ENCODE measurements at regions not wholly inside any gene's neighbourhood (a gene's known extent, or its start where the extent isn't known, plus 50 kb on each side); places are given as distances from the start of the nearest gene placed in this dataset.

GRCh38 chr6:40973304-40973703, 65.7 kb downstream of the UNC5CL start:
- no peak for DNase-seq

DNA sequence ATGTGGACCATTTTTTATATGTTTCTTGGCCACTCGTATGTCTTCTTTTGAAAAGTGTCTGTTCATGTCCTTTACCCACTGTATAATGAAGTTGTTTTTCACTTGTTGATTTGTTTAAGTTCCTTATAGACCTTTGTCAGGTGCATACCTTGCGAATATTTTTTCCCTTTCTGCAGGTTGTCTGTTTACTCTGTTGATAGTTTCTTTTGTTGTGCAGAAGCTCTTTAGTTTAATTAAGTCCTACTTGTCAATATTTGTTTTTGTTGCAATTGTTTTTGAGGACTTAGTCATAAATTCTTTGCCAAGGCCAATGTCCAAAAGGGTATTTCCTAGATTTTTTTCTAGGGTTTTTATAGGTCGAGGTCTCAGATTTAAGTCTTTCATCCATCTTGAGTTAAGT, 66.2 kb downstream of the UNC5CL start:
- DNase-seq, result no peak

- DNase-seq, result no peak
Measured at GRCh38 chr6:40972190-40972589, 66.8 kb downstream of the UNC5CL start.

DNA sequence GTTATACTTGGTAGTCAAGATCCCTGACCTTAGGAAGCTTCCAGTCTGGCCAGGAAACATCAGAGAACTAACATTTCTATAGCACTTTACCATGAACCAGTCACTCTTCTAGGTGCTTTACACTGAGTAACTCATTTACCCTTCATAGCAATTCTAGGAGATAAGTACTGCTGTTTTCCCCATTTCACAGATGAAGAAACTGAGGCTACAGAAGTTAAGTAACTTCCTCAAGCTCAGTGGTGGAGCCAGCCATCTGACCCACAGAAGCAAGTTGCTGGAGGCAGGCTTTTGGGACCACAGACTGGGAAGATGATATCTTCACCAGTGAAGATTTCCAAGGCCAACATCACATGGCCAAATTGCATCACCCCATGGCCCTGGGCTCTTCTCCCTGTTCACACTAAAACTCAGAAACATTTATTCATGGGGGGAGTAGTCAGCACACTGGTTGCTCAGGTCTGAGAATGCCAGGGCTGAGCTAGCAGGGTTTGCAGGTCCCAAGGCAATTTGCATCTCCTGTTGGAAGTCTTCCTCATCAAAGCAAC, 70.3 kb downstream of the UNC5CL start:
- no peak for DNase-seq

GRCh38 chr6:40966860-40967259, 72.2 kb downstream of the UNC5CL start:
- DNase-seq, result no peak

GRCh38 chr6:40965046-40965445, 74.0 kb downstream of the UNC5CL start:
- no peak for DNase-seq

GRCh38 chr6:40963019-40963418, 76.0 kb downstream of the UNC5CL start:
- DNase-seq, result no peak

GRCh38 chr6:40962241-40962640, 76.8 kb downstream of the UNC5CL start:
- no peak for DNase-seq

GRCh38 chr6:40961831-40962230, 77.2 kb downstream of the UNC5CL start:
- DNase-seq, result no peak

GRCh38 chr6:40960742-40961430, 78.1 kb downstream of the UNC5CL start:
- no peak for DNase-seq

DNA sequence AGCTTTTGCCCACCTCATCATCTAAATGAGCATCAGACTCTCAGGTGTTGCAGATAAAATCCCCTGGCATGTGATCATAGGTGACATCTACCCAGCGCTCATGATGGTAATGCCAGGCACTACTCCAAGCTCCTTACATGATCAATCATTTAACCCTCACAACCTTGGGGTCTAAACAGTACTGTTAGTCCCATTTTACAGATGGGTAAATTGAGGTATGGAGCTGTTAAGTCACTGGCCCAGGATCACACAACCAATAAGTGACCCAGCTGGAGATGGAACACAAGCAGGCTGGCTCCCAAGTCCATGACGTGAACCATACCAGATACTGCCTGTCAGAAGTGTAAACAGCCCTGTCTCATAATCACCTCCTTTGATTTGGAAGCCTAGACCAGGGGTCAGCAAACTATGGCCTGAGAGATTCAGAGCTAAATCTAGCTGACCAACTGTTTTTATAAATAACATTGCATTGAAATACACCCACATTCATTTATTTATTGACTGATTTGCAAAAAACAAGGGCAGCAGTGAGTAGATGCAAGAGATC, 79.2 kb downstream of the UNC5CL start:
- DNase-seq, result no peak

DNA sequence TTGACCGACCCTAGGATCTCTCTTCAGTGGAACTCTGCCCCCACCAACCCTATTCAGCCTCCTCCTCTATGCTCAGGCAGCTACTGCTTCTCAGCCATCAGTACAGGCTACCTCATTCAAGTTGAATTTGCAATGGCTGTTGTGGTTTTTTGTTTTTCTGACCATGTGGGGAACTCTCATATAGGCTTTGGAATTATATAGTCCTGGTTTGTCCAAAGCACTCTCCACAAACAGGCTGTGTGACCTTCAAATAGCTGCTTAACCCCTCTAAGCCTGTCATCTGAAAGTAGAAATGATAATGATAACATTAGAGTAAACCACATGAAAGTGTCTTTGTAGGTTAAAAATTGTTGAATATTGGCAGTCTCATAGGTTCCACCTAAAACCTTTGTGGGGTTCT, 80.3 kb downstream of the UNC5CL start:
- no peak for DNase-seq

DNA sequence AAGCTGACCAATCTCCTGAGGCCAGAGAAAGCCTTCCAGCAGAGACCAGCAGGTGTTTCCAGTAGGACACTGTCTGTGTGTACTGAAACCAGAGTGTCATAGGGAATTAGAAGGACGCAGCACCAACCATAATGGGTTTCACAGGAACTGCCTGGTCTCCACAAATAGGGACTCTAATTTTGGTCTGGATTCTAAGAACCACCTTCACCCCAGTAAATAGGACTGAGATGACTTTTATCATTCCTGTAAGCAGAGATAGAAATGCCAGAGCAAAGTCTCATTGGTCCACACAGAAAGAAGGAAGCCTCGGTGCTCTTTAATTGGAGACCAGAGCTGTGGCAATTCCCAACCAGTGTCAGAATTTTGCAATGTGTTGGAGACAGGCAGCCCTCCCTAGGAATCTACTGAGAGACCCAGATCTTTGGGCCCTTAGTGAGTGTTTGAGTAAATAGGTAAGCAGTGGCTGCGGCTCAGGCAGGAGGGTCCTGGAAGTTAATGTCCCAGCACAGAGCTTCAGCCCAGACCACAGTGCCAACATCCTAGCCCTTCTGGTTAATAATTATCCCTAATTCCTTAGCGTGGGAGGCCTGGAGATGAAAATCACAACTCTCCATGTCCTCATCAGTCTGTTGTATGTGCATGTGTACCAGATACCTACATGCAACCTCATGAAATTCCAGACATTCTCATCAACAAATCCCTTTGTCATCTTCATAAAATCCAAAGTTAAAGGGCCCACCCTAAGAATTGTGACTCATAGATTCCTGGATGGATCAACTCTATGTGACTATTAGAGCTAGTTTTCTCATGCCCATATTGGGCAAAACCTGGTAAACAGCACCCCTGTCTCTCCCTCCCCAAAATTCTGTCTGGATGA, 81.2 kb downstream of the UNC5CL start:
- no peak for DNase-seq

GRCh38 chr6:40956936-40957335, 82.1 kb downstream of the UNC5CL start:
- DNase-seq, result no peak

- DNase-seq, result no peak
Measured at GRCh38 chr6:40955178-40955545, 83.9 kb downstream of the UNC5CL start.

DNA sequence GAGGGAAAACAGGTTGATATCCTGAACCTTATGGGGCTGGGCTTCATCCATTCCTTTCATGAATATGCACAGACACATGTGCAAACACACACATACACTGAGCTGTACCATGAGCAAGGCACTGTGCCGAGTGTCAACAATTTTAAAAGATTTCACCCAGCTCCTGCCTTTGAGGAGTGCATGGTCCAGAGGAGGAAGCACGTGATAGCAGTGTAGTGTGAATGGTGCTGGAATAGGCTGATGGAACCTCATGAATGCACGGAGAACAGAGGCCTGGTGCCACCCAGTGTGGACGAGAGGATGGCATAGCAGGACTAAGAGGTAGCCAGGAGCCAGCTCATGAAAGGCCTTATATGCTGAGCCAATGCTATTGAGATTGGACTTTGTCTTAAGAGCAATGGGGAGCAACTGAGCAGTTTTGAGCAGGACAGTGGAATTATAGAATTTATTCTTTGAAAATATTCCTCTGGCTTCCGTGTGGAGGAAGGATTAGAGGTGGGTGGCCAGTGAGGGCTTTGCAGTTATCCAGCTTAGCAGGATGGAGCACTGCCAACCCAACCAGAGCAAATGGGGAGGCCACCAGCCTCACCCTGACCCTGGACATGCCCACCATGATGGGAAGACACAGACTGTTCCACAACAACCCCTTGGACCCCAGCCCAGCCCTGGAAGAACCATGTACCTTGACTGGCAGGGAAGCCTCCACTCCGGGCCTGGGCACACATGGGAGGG, 84.4 kb downstream of the UNC5CL start:
- no peak for DNase-seq

DNA sequence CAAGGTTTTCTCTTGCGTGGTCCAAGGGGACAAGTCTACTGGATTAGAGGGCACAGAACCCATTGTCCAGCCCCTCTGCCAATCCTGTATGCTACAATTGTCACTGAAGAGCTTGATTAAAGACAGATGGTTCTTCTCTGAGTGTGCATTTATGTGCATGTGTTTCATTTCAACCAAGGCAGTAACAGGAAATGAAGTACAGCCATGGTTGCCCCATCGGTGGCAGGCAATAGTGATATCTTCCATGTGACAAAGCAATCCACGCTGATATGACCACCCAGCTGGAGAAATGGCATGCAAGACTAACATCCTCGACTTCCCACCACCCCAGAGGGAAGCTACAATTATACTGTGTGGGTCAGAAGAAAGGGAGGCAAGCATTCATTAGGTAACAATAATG, 85.5 kb downstream of the UNC5CL start:
- DNase-seq, result no peak

DNA sequence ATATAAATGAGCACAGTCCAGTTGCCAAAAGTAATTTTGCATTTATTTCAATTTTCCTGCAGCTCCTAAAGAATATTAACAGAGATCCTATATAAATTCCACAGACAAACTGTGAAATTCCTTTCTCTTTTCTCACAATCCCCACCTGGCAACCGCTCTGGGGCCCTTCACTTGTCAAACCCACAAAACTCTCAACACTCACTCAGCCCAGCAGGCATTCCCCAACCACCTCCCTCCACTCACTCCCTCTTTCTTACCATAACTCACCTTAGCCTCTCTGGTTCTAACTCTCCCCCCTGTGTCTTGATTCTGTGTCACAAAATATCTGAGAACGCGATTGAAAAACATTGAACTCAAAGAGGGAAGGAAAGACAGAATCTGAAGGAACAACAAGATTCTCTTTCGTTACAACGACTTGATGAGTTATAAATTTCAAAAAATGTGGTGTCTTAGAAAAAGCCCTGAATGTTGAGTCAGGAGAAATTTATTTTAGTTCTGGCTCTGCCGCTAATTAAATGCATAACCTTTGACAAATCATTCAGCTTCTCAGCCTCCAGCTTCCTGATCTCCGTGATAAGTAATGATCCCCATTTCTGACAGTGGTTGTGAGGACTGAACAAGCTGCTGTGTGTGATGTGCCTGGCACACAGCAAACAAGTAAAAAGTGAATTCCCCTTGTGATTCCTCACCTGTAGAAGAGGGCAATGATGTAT, 87.9 kb downstream of the UNC5CL start:
- no peak for DNase-seq

GRCh38 chr6:40948570-40948969, 90.5 kb downstream of the UNC5CL start:
- no peak for DNase-seq

GRCh38 chr6:40947876-40948526, 91.0 kb downstream of the UNC5CL start:
- DNase-seq, result no peak

DNA sequence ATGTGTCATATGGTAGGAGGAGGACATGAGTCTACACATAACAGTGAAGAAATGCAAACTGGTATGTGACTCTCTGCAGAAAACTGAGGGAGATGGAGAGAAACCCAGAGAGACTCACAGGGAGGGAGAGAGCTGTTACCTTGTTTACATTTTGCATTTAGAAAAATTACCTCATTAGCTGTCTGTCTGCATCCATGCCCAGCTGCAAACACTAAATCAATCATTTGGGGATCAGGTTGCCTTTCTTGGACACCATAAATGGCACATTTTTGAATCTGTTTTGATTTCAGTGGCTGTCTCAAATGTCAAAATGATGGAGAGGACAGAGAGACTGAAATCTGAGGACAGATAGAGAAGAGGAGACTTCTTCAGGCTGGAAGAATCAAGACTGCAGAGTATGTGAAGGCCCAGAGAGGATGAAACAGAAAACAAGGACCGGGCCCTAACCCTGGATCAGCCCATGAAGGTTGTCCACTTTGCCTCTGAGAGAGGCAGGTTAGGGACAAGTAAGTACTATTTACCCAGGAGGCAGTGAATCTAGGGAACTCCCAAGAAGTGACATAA, 92.2 kb downstream of the UNC5CL start:
- no peak for DNase-seq

DNA sequence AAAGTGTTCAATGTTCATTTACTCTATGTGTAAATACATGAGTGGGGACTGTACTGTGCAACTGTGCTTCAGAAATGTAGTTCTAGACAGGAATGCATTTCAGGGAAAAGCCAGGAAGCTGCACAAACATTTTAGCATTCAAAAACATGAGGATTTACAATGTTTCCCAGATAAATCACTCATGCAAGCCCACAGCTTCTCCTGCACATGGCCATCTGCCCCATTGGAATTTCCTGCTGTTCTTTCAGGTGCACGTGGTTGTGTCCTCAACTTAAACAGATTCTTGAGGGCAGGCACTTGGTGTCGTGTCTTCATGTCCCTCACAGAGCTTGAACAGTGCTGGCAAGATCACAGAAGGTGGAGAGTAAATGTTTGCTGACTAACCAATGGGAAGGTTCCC, 101.5 kb downstream of the UNC5CL start:
- DNase-seq, result no peak
